ENCODE measurements at regions not wholly inside any gene's neighbourhood (a gene's known extent, or its start where the extent isn't known, plus 50 kb on each side); places are given as distances from the start of the nearest gene placed in this dataset.

- H3K27ac Mint-ChIP-seq: no peak overlapping the region
- H3K4me3 Mint-ChIP-seq: no peak overlapping the region
Observed at GRCh38 chr2:16475586-16475985, 190.0 kb downstream of the CYRIA start.

GRCh38 chr2:16473575-16473974 is 192.1 kb downstream of the CYRIA start:
- Mint-ChIP-seq H3K36me3 (no peaks in the 10 kb centered on the region), H3K4me1 (no peaks in the 10 kb centered on the region), H3K27ac (no peak overlapping the region), H3K27me3 (no peaks in the 10 kb centered on the region), H3K9me3 (peaks cover 0 to 2% (median 0%) of the 10 kb centered on the region in 3 donors), H3K4me3 (no peak overlapping the region)

More at GRCh38 chr2:16475586-16475985, 190.0 kb downstream of the CYRIA start:
- H3K9me3 Mint-ChIP-seq: peaks cover 0 to 2% (median 0%) of the 10 kb centered on the region in 3 donors
- H3K36me3 Mint-ChIP-seq: no peaks in the 10 kb centered on the region
- peaks cover 2% of the 10 kb centered on the region for H3K27me3 Mint-ChIP-seq
- no peaks in the 10 kb centered on the region for H3K4me1 Mint-ChIP-seq

GRCh38 chr2:16470936-16471490 is 194.6 kb downstream of the CYRIA start:
- no peak overlapping the region for H3K4me3 Mint-ChIP-seq
- no peaks in the 10 kb centered on the region for H3K4me1 Mint-ChIP-seq
- no peaks in the 10 kb centered on the region for H3K36me3 Mint-ChIP-seq
- H3K27ac Mint-ChIP-seq: peak overlapping the region in 1 of 3 donors; percentile 5
- no peaks in the 10 kb centered on the region for H3K27me3 Mint-ChIP-seq
- peaks cover 0 to 4% (median 0%) of the 10 kb centered on the region in 3 donors for H3K9me3 Mint-ChIP-seq

- no peaks in the 10 kb centered on the region for H3K4me1 Mint-ChIP-seq
- H3K9me3 Mint-ChIP-seq: peaks cover 0 to 4% (median 0%) of the 10 kb centered on the region in 3 donors
- no peaks in the 10 kb centered on the region for H3K36me3 Mint-ChIP-seq
- no peak overlapping the region for H3K4me3 Mint-ChIP-seq
- no peak overlapping the region for H3K27ac Mint-ChIP-seq
- no peaks in the 10 kb centered on the region for H3K27me3 Mint-ChIP-seq
Observed at GRCh38 chr2:16466821-16467151, 198.8 kb downstream of the CYRIA start.

- Mint-ChIP-seq H3K27me3 (no peaks in the 10 kb centered on the region), H3K36me3 (no peaks in the 10 kb centered on the region), H3K4me1 (no peaks in the 10 kb centered on the region), H3K4me3 (no peak overlapping the region), H3K27ac (no peak overlapping the region), H3K9me3 (peaks cover 0 to 2% (median 0%) of the 10 kb centered on the region in 3 donors)
Observed at GRCh38 chr2:16466133-16466820, 199.4 kb downstream of the CYRIA start.

- Mint-ChIP-seq H3K4me1 (no peaks in the 10 kb centered on the region), H3K27me3 (no peaks in the 10 kb centered on the region), H3K4me3 (no peak overlapping the region), H3K9me3 (peaks cover 0 to 2% (median 0%) of the 10 kb centered on the region in 3 donors), H3K36me3 (no peaks in the 10 kb centered on the region), H3K27ac (no peak overlapping the region)
Observed at GRCh38 chr2:16464641-16465040, 201.0 kb downstream of the CYRIA start.

- Mint-ChIP-seq H3K27me3 (no peaks in the 10 kb centered on the region), H3K4me3 (no peak overlapping the region), H3K27ac (no peak overlapping the region), H3K36me3 (no peaks in the 10 kb centered on the region), H3K9me3 (peaks cover 0 to 5% (median 0%) of the 10 kb centered on the region in 3 donors), H3K4me1 (no peaks in the 10 kb centered on the region)
Observed at GRCh38 chr2:16462958-16463357, 202.7 kb downstream of the CYRIA start.

GRCh38 chr2:16461672-16462071 is 204.0 kb downstream of the CYRIA start:
- Mint-ChIP-seq H3K9me3 (peaks cover 0 to 5% (median 0%) of the 10 kb centered on the region in 3 donors), H3K4me3 (no peak overlapping the region), H3K27me3 (no peaks in the 10 kb centered on the region), H3K4me1 (no peaks in the 10 kb centered on the region), H3K36me3 (no peaks in the 10 kb centered on the region), H3K27ac (no peak overlapping the region)

GRCh38 chr2:16459606-16460005 is 206.0 kb downstream of the CYRIA start:
- Mint-ChIP-seq H3K27ac (no peak overlapping the region), H3K36me3 (no peaks in the 10 kb centered on the region), H3K4me3 (no peak overlapping the region), H3K27me3 (no peaks in the 10 kb centered on the region), H3K4me1 (no peaks in the 10 kb centered on the region), H3K9me3 (peaks cover 0 to 5% (median 0%) of the 10 kb centered on the region in 3 donors)

GRCh38 chr2:16454621-16455020 is 211.0 kb downstream of the CYRIA start:
- H3K36me3 Mint-ChIP-seq: no peaks in the 10 kb centered on the region
- H3K9me3 Mint-ChIP-seq: peaks cover 0 to 5% (median 2%) of the 10 kb centered on the region in 3 donors
- peak overlapping the region in 1 of 3 donors; percentile 40 for H3K27ac Mint-ChIP-seq
- no peak overlapping the region for H3K4me3 Mint-ChIP-seq
- H3K27me3 Mint-ChIP-seq: peaks cover 2% of the 10 kb centered on the region
- H3K4me1 Mint-ChIP-seq: no peaks in the 10 kb centered on the region

- H3K36me3 Mint-ChIP-seq: peaks cover 3% of the 10 kb centered on the region
- H3K27ac Mint-ChIP-seq: no peak overlapping the region
- no peaks in the 10 kb centered on the region for H3K4me1 Mint-ChIP-seq
- no peak overlapping the region for H3K4me3 Mint-ChIP-seq
- peaks cover 5% of the 10 kb centered on the region for H3K27me3 Mint-ChIP-seq
- peaks cover 0 to 2% (median under 1%) of the 10 kb centered on the region in 3 donors for H3K9me3 Mint-ChIP-seq
Observed at GRCh38 chr2:16452123-16452522, 213.5 kb downstream of the CYRIA start.

GRCh38 chr2:16446706-16447105 is 218.9 kb downstream of the CYRIA start:
- Mint-ChIP-seq H3K9me3 (peaks cover 0 to 4% (median 2%) of the 10 kb centered on the region in 3 donors), H3K4me3 (no peak overlapping the region), H3K27me3 (peaks cover 11% of the 10 kb centered on the region)

GRCh38 chr2:16442971-16443370 is 222.7 kb downstream of the CYRIA start:
- H3K27me3 Mint-ChIP-seq: peaks cover 14% of the 10 kb centered on the region
- no peak overlapping the region for H3K27ac Mint-ChIP-seq
- no peak overlapping the region for H3K4me3 Mint-ChIP-seq
- H3K4me1 Mint-ChIP-seq: no peaks in the 10 kb centered on the region
- no peaks in the 10 kb centered on the region for H3K36me3 Mint-ChIP-seq
- H3K9me3 Mint-ChIP-seq: peaks cover 0 to 4% (median 3%) of the 10 kb centered on the region in 3 donors

More at GRCh38 chr2:16446706-16447105, 218.9 kb downstream of the CYRIA start:
- Mint-ChIP-seq H3K4me1 (no peaks in the 10 kb centered on the region), H3K36me3 (peaks cover 3% of the 10 kb centered on the region), H3K27ac (no peak overlapping the region)

GRCh38 chr2:16441431-16441830 is 224.2 kb downstream of the CYRIA start:
- Mint-ChIP-seq H3K36me3 (no peaks in the 10 kb centered on the region), H3K27me3 (peaks cover 14% of the 10 kb centered on the region), H3K4me1 (no peaks in the 10 kb centered on the region), H3K27ac (no peak overlapping the region), H3K4me3 (no peak overlapping the region), H3K9me3 (peaks cover 0 to 3% (median 0%) of the 10 kb centered on the region in 3 donors)

GRCh38 chr2:16440898-16441297 is 224.7 kb downstream of the CYRIA start:
- H3K36me3 Mint-ChIP-seq: no peaks in the 10 kb centered on the region

More at GRCh38 chr2:16440898-16441297, 224.7 kb downstream of the CYRIA start:
- peaks cover 0 to 3% (median 0%) of the 10 kb centered on the region in 3 donors for H3K9me3 Mint-ChIP-seq
- no peak overlapping the region for H3K4me3 Mint-ChIP-seq
- H3K27ac Mint-ChIP-seq: no peak overlapping the region
- no peaks in the 10 kb centered on the region for H3K4me1 Mint-ChIP-seq
- peaks cover 14% of the 10 kb centered on the region for H3K27me3 Mint-ChIP-seq
